ENCODE measurements at regions not wholly inside any gene's neighbourhood (a gene's known extent, or its start where the extent isn't known, plus 50 kb on each side); places are given as distances from the start of the nearest gene placed in this dataset.

GRCh38 chr6:21912151-21912832, 318.7 kb downstream of the SOX4 start:
- DNase-seq: no peak
- H3K27me3 Mint-ChIP-seq (ENCODE audit: low read depth, poor library complexity): peaks cover 3% of the 10 kb centered on the region
- no peak overlapping the region for H3K4me3 Mint-ChIP-seq
- H3K36me3 Mint-ChIP-seq (ENCODE audit: low read depth): peaks cover 74% of the 10 kb centered on the region
- TF ChIP-seq CTCF (IDR thresholded peaks at IDR 0.05): no peak
- H3K9me3 Mint-ChIP-seq: no peaks in the 10 kb centered on the region
- H3K27ac Mint-ChIP-seq: no peak overlapping the region
- H3K4me1 Mint-ChIP-seq: peaks cover 64% of the 10 kb centered on the region

- Mint-ChIP-seq H3K27me3 (ENCODE audit: low read depth, poor library complexity) (peaks cover 3% of the 10 kb centered on the region), H3K36me3 (ENCODE audit: low read depth) (peaks cover 85% of the 10 kb centered on the region), H3K4me1 (peaks cover 54% of the 10 kb centered on the region), H3K4me3 (no peak overlapping the region), H3K27ac (no peak overlapping the region), H3K9me3 (no peaks in the 10 kb centered on the region)
- DNase-seq: no peak
- TF ChIP-seq CTCF (IDR thresholded peaks at IDR 0.05): no peak
Observed at GRCh38 chr6:21914121-21914973, 320.8 kb downstream of the SOX4 start.

- DNase-seq: no peak
- H3K4me1 Mint-ChIP-seq: peaks cover 49% of the 10 kb centered on the region
- peak overlapping the region; percentile 91 for H3K27ac Mint-ChIP-seq
Observed at GRCh38 chr6:21915707-21916260, 322.2 kb downstream of the SOX4 start.

GRCh38 chr6:21918041-21918440, 324.5 kb downstream of the SOX4 start:
- Mint-ChIP-seq H3K9me3 (no peaks in the 10 kb centered on the region), H3K27me3 (ENCODE audit: low read depth, poor library complexity) (no peaks in the 10 kb centered on the region), H3K36me3 (ENCODE audit: low read depth) (peaks cover 82% of the 10 kb centered on the region), H3K4me1 (peaks cover 45% of the 10 kb centered on the region), H3K27ac (no peak overlapping the region), H3K4me3 (no peak overlapping the region)
- DNase-seq: no peak
- no peak for TF ChIP-seq CTCF (IDR thresholded peaks at IDR 0.05)

More at GRCh38 chr6:21915707-21916260, 322.2 kb downstream of the SOX4 start:
- Mint-ChIP-seq H3K4me3 (no peak overlapping the region), H3K27me3 (ENCODE audit: low read depth, poor library complexity) (peaks cover 3% of the 10 kb centered on the region), H3K36me3 (ENCODE audit: low read depth) (peaks cover 78% of the 10 kb centered on the region), H3K9me3 (no peaks in the 10 kb centered on the region)
- no peak for TF ChIP-seq CTCF (IDR thresholded peaks at IDR 0.05)

- Mint-ChIP-seq H3K9me3 (no peaks in the 10 kb centered on the region), H3K36me3 (ENCODE audit: low read depth) (peaks cover 76% of the 10 kb centered on the region), H3K4me3 (no peak overlapping the region), H3K27me3 (ENCODE audit: low read depth, poor library complexity) (no peaks in the 10 kb centered on the region), H3K4me1 (peaks cover 40% of the 10 kb centered on the region), H3K27ac (peak overlapping the region; percentile 39)
- DNase-seq: no peak
- no peak for TF ChIP-seq CTCF (IDR thresholded peaks at IDR 0.05)
Observed at GRCh38 chr6:21918666-21919065, 325.1 kb downstream of the SOX4 start.
